ENCODE measurements at regions not wholly inside any gene's neighbourhood (a gene's known extent, or its start where the extent isn't known, plus 50 kb on each side); places are given as distances from the start of the nearest gene placed in this dataset.

- Histone ChIP-seq H3K9me3 (no peaks in the 10 kb centered on the region), H3K27me3 (no peaks in the 10 kb centered on the region), H3K27ac (no peak overlapping the region), H3K4me3 (no peak overlapping the region), H3K36me3 (no peaks in the 10 kb centered on the region), H3K4me1 (no peaks in the 10 kb centered on the region)
- DNase-seq (ENCODE audit: low spot score) = no peak
- no peak for TF ChIP-seq CTCF (IDR thresholded peaks at IDR 0.05)
Measured at GRCh38 chr1:242828199-242828598, 303.7 kb upstream of the PLD5 start.

DNA sequence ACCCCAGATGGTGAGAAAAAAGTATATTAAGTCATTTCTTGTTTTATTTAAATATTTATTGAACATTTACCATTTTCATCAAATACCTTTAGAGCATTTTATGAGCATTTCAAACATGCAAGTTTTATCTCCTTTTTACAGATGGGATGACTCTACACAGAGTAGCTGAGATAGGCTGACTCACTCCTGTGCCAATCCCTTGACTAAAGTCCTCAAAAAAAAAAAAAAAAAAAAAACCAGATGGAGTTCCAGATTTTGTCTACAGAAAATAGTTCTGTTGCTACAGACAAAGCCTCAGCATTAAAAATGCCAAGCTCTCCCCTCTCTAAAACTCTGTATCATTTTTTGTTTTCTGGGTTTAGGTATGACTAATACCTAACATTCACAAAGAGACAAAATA is 303.0 kb upstream of the PLD5 start:
- Histone ChIP-seq H3K27ac (no peak overlapping the region), H3K27me3 (no peaks in the 10 kb centered on the region), H3K9me3 (no peaks in the 10 kb centered on the region), H3K36me3 (no peaks in the 10 kb centered on the region), H3K4me3 (no peak overlapping the region), H3K4me1 (no peaks in the 10 kb centered on the region)
- no peak for DNase-seq (ENCODE audit: low spot score)
- TF ChIP-seq CTCF (IDR thresholded peaks at IDR 0.05) = no peak

GRCh38 chr1:242826701-242827336 is 302.3 kb upstream of the PLD5 start:
- H3K9me3 ChIP-seq = no peaks in the 10 kb centered on the region
- H3K36me3 ChIP-seq = no peaks in the 10 kb centered on the region
- H3K27ac ChIP-seq = no peak overlapping the region
- H3K4me3 ChIP-seq = no peak overlapping the region
- H3K4me1 ChIP-seq = no peaks in the 10 kb centered on the region
- no peak for DNase-seq (ENCODE audit: low spot score)
- H3K27me3 ChIP-seq = no peaks in the 10 kb centered on the region
- no peak for TF ChIP-seq CTCF (IDR thresholded peaks at IDR 0.05)

DNA sequence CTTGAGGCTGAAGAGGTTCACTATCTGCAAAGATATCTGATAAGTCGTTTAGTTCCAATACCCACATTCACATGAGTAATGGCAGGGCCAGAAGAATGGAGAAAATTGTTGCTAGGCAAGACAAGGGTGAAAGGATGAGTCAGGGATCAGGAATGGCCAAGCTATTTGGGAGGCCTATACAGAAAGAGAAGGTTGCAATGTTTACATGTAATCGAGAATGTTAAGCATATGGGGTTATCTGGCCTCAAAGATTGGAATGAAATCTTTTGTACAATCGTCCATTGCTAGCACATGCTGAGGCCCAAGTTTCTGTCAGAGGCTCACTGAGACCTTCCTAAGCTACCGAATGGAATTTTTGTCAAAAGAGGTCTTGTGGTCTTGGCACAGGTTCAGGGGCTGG is 299.9 kb upstream of the PLD5 start:
- Histone ChIP-seq H3K4me3 (no peak overlapping the region), H3K27me3 (no peaks in the 10 kb centered on the region), H3K36me3 (no peaks in the 10 kb centered on the region), H3K9me3 (no peaks in the 10 kb centered on the region), H3K27ac (no peak overlapping the region), H3K4me1 (no peaks in the 10 kb centered on the region)
- TF ChIP-seq CTCF (IDR thresholded peaks at IDR 0.05) = no peak
- no peak for DNase-seq (ENCODE audit: low spot score)

DNA sequence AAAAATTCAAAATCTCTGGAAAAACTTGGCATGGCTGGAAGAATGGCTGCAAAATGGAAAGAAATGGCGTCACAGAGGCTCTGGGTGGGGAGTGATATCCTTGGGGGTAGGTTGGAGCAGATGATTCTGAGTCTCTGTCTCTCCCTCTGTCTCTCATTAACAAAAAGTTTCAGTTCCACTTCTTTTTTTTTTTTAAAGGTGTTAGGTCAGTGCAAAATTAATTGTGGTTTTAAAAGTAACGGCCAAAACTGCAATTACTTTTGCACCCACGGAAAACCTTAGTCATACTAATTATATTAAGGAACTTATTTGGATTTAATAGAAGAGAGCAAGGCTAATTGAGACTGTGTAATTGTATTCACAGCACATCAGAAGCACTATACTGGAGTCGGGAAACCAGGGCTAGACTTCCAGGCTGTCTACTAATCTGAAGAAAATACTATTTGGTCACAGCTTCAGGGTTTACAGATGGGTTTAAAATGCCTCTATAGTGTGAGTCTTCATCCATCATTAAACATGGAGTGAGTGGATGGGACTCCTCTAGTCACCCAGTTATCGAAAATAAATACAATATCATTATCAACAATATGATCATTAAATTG is 289.1 kb upstream of the PLD5 start:
- H3K4me3 ChIP-seq = no peak overlapping the region
- H3K27ac ChIP-seq = no peak overlapping the region
- no peaks in the 10 kb centered on the region for H3K9me3 ChIP-seq
- H3K4me1 ChIP-seq = no peaks in the 10 kb centered on the region
- DNase-seq (ENCODE audit: low spot score) = no peak
- TF ChIP-seq CTCF (IDR thresholded peaks at IDR 0.05) = no peak
- H3K27me3 ChIP-seq = no peaks in the 10 kb centered on the region
- no peaks in the 10 kb centered on the region for H3K36me3 ChIP-seq
